GM21447 (cell line): ENCODE measurements at regions not wholly inside any gene's neighbourhood (a gene's known extent, or its start where the extent isn't known, plus 50 kb on each side); places are given as distances from the start of the nearest gene placed in this dataset.

Experiments used
- ATAC-seq: cut with Tn5 transposase; IDR thresholded peaks from one replicate; pipeline ENCODE4 v1.9.1; 2021; ENCODE audit not compliant: unreplicated experiment

DNA sequence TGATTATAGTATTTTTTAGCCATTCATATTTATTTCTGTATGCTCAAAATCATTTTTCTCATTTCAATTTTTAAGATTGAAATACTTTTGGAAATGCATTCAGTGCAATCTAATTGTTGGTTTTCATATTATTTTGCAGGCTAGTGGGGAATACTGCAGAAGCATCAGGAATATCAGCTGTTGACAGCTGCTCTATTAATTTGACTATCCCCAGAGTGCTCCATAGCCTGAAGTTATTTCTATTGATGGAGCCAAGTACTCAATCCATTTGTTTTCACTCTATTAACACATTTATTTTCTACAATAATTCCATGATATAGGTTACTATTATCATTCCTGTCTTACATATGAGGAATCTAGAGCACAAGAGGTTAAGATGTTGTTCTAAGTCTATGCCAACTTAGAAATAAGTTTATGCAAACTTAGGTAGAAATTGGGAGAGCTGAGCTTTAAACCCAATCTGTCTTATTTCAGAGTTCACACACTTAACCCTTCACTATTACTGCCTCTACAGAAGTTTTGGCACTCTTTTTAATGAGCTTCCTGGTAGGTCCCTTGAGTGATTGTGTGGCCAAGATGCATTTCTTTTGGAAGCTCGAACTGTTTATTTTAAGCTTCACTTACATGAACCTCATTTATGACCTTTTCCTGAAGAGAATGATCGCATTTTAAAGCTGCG is 65.6 kb upstream of the PCDH18 start:
- ATAC-seq = no peak

DNA sequence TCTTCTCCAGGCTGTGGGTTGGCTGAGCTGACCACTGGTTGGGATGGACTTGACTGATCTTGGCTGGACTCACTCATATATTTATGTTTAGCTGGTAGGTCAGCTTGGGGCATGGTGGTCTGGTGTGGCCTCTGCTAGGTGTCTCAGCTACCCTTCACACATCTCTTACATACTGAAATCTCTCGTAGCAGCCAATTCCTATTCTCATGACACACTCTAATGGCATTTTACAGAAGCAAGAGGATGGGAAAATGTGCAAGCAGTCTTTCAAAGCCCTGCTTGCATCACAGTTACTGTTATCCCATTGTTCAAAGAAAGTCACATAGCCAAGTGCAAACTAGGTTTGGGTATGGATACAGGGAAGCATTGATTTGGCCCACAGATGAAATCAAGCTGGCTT is 55.5 kb upstream of the PCDH18 start:
- no peak for ATAC-seq

DNA sequence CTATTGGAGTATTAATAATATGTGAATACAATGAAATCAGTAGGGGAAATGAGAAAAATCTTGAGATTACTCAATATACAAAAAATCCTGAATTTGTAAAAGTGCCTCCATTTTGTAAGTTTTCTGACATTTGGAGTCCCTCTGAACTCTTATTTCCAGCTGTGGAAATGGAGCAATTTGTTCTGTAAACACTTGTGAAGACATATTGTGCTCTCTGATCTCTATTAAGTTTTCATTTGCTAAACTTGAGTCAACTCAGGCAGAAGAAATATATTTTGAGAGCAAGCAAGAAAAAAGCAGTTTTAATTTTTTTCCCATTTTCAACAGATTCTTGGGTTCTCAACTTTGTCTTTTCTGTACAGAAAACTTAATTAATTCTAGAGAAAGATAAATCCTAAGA is 51.4 kb upstream of the PCDH18 start:
- ATAC-seq = no peak
